Kidney (tissue), 13 donors: ENCODE measurements at regions not wholly inside any gene's neighbourhood (a gene's known extent, or its start where the extent isn't known, plus 50 kb on each side); places are given as distances from the start of the nearest gene placed in this dataset.

ENCODE experiments used
- DNase-seq, 5 donors: peaks; one replicate each; pipeline ENCODE4 v3.0.0-alpha.2; 2013 to 2020
- FAIRE-seq: peaks from 2 replicates; lab custom pipeline; 2012; peaks lifted over from hg19 to GRCh38; lab: Jason Lieb, UNC
- H3K27ac ChIP-seq, 2 donors: one replicate each; pipeline ENCODE4 v1.7.0; 2013; ENCODE audit warnings: low read depth in 2 of 2, low read length in 2 of 2, inconsistent platforms in 1 of 2
- H3K27me3 ChIP-seq: one replicate; pipeline ENCODE4 v1.7.1; 2013; ENCODE audit warnings: low read length, inconsistent platforms; ENCODE audit not compliant: control insufficient read depth, insufficient read depth
- H3K36me3 ChIP-seq, 3 donors: one replicate each; pipeline versions ENCODE4 v1.7.0 to v1.7.1; 2013; ENCODE audit warnings: low read length in 3 of 3, control low read depth in 1 of 3, inconsistent platforms in 1 of 3; ENCODE audit not compliant: insufficient read depth in 3 of 3, control insufficient read depth in 2 of 3
- H3K4me1 ChIP-seq, 3 donors: one replicate each; pipeline versions ENCODE4 v1.7.0 to v1.7.1; 2013; ENCODE audit warnings: low read length in 3 of 3, inconsistent platforms in 1 of 3, low read depth in 1 of 3; ENCODE audit not compliant: control insufficient read depth in 2 of 3, insufficient read depth in 2 of 3
- H3K4me3 ChIP-seq, 3 donors: one replicate each; pipeline versions ENCODE4 v1.7.0 to v1.8.1; 2013; ENCODE audit warnings: low read length in 3 of 3, control low read depth in 1 of 3, inconsistent platforms in 1 of 3
- H3K9ac ChIP-seq, 3 donors: one replicate each; pipeline versions ENCODE4 v1.7.0 to v1.7.1; 2013; ENCODE audit warnings: low read length in 3 of 3, control low read depth in 1 of 3, inconsistent platforms in 1 of 3
- H3K9me3 ChIP-seq, 3 donors: one replicate each; pipeline versions ENCODE4 v1.7.0 to v1.7.1; 2013; ENCODE audit warnings: low read length in 3 of 3, control low read depth in 1 of 3, inconsistent platforms in 1 of 3; ENCODE audit not compliant: control insufficient read depth in 2 of 3, insufficient read depth in 1 of 3
- intact Hi-C: fragments of 100-400 bp; cut with DNase I; formaldehyde crosslinking; loops from one replicate; pipeline ENCODE4 v1.11.1; 2022
- TF ChIP-seq, protein P1 (sequence below): IDR thresholded peaks from 3 replicates; pipeline ENCODE4 v1.5.1; 2012; ENCODE audit warnings: mild to moderate bottlenecking, moderate library complexity, borderline replicate concordance; ENCODE audit not compliant: insufficient read depth; ENCODE audit errors: extremely low read depth
- donor health status: control.
- donor health status: control.
- donor health status: control.
- donor health status: control.
- donor health status: control.
- donor health status: DM: yes; HTN: yes; CAD: no.
- donor health status: Normal renal cell carcinoma (clear cell type).

GRCh38 chr11:127926721-127927120 is 660.6 kb downstream of the ETS1 start:
- intact Hi-C loops, result no loop called here
- DNase-seq (peak in 1 of 5 donors; percentile 63), FAIRE-seq (no peak)
- TF ChIP-seq, protein P1, sequence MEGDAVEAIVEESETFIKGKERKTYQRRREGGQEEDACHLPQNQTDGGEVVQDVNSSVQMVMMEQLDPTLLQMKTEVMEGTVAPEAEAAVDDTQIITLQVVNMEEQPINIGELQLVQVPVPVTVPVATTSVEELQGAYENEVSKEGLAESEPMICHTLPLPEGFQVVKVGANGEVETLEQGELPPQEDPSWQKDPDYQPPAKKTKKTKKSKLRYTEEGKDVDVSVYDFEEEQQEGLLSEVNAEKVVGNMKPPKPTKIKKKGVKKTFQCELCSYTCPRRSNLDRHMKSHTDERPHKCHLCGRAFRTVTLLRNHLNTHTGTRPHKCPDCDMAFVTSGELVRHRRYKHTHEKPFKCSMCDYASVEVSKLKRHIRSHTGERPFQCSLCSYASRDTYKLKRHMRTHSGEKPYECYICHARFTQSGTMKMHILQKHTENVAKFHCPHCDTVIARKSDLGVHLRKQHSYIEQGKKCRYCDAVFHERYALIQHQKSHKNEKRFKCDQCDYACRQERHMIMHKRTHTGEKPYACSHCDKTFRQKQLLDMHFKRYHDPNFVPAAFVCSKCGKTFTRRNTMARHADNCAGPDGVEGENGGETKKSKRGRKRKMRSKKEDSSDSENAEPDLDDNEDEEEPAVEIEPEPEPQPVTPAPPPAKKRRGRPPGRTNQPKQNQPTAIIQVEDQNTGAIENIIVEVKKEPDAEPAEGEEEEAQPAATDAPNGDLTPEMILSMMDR, result no peak
- no peaks in the 10 kb centered on the region for H3K4me1 ChIP-seq
- no peak overlapping the region for H3K4me3 ChIP-seq
- no peak overlapping the region for H3K9ac ChIP-seq
- H3K9me3 ChIP-seq, result no peaks in the 10 kb centered on the region
- H3K36me3 ChIP-seq, result no peaks in the 10 kb centered on the region
- H3K27ac ChIP-seq, result no peak overlapping the region
- no peaks in the 10 kb centered on the region for H3K27me3 ChIP-seq

DNA sequence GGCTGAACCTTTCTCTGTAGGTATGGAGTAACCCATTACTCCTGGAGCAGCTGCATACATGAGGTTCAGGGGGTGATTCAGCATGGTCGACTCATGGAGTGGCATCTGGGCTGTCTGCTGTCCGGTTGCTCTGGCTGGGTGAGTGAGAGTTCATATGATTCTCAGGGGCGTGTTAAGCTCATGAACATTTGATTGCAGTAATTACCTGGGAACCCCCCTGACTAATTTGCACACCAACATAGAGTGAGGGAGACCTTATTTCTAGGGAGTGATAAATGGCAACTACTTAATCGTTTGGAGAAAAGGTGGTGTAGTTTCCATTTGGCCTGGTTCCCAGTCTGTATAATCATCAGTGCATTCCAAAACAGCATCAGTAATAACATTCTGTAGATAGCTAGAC is 661.9 kb downstream of the ETS1 start:
- TF ChIP-seq, protein P1, result no peak
- H3K4me3 ChIP-seq, result no peak overlapping the region
- no peak overlapping the region for H3K27ac ChIP-seq
- intact Hi-C loops, result no loop called here
- no peaks in the 10 kb centered on the region for H3K4me1 ChIP-seq
- FAIRE-seq (no peak), DNase-seq (no peak)
- H3K36me3 ChIP-seq, result no peaks in the 10 kb centered on the region
- no peak overlapping the region for H3K9ac ChIP-seq
- no peaks in the 10 kb centered on the region for H3K9me3 ChIP-seq
- H3K27me3 ChIP-seq, result no peaks in the 10 kb centered on the region

GRCh38 chr11:127919206-127920000 is 668.0 kb downstream of the ETS1 start:
- no peak overlapping the region for H3K4me3 ChIP-seq
- no peak for FAIRE-seq
- no peaks in the 10 kb centered on the region for H3K36me3 ChIP-seq
- H3K9ac ChIP-seq, result no peak overlapping the region
- H3K27ac ChIP-seq, result no peak overlapping the region
- peaks cover 0 to 5% (median 4%) of the 10 kb centered on the region in 3 donors for H3K9me3 ChIP-seq
- TF ChIP-seq, protein P1, result no peak
- intact Hi-C loops, result no loop called here
- no peak for DNase-seq
- no peaks in the 10 kb centered on the region for H3K27me3 ChIP-seq
- H3K4me1 ChIP-seq, result no peaks in the 10 kb centered on the region
